ENCODE measurements at regions not wholly inside any gene's neighbourhood (a gene's known extent, or its start where the extent isn't known, plus 50 kb on each side); places are given as distances from the start of the nearest gene placed in this dataset.

- TF ChIP-seq POLR2AphosphoS5 (IDR thresholded peaks at IDR 0.05; ENCODE audit: low read depth, low read length) (no peak), POLR2A (IDR thresholded peaks at IDR 0.05; ENCODE audit: low read depth, low read length) (no peak)
Measured at GRCh38 chr2:18357537-18357936, 202.9 kb downstream of the RDH14 start.
